H1 (cell line): ENCODE measurements at regions not wholly inside any gene's neighbourhood (a gene's known extent, or its start where the extent isn't known, plus 50 kb on each side); places are given as distances from the start of the nearest gene placed in this dataset.

ENCODE experiments used
- CTCF ChIA-PET: fragments of 300-600 bp; sonication (Branson Sonifier 250); formaldehyde crosslinking; loops from one replicate; lab custom pipeline; 2021; ENCODE audit not compliant: partially characterized antibody; lab: Charles Lee
- POLR2A ChIA-PET: fragments of 300-600 bp; sonication (Branson Sonifier 250); formaldehyde crosslinking; loops from one replicate; lab custom pipeline; 2021; ENCODE audit warnings: inconsistent platforms; ENCODE audit not compliant: partially characterized antibody; lab: Charles Lee
- DNase-seq, 2 experiments: peaks; one replicate each; pipeline versions ENCODE4 v3.0.0 to v3.0.0-alpha.2; 2010 to 2022; ENCODE audit warnings: low spot score in 2 of 2, low read depth in 1 of 2, mixed read lengths in 1 of 2
- FAIRE-seq: peaks from 2 replicates; lab custom pipeline; 2011; peaks lifted over from hg19 to GRCh38; lab: Jason Lieb, UNC
- H2AFZ ChIP-seq: 2 replicates; pipeline ENCODE4 v1.8.1; 2012; ENCODE audit warnings: low read length, inconsistent platforms
- H2AK5ac ChIP-seq: 2 replicates; pipeline ENCODE4 v1.6.1; 2013; ENCODE audit warnings: low read depth, low read length
- H2BK120ac ChIP-seq: replicated peaks from 2 replicates; pipeline ENCODE3; 2013; ENCODE audit warnings: low read depth, low read length, inconsistent platforms
- H2BK12ac ChIP-seq: 2 replicates; pipeline ENCODE4 v1.6.1; 2013; ENCODE audit warnings: low read depth, low read length
- H2BK15ac ChIP-seq: 2 replicates; pipeline ENCODE4 v1.6.1; 2013; ENCODE audit warnings: low read length
- H2BK20ac ChIP-seq: 2 replicates; pipeline ENCODE4 v1.6.1; 2013; ENCODE audit warnings: low read length
- H2BK5ac ChIP-seq: 2 replicates; pipeline ENCODE4 v1.6.1; 2013; ENCODE audit warnings: low read depth, low read length
- H3K14ac ChIP-seq: 2 replicates; pipeline ENCODE4 v1.6.1; 2013; ENCODE audit warnings: inconsistent platforms; ENCODE audit not compliant: insufficient read length
- H3K18ac ChIP-seq: 2 replicates; pipeline ENCODE4 v1.6.1; 2013; ENCODE audit warnings: low read length; ENCODE audit errors: extremely low read depth
- H3K23ac ChIP-seq: 2 replicates; pipeline ENCODE4 v1.6.1; 2013; ENCODE audit warnings: inconsistent platforms; ENCODE audit not compliant: insufficient read length
- H3K23me2 ChIP-seq: 2 replicates; pipeline ENCODE4 v1.6.1; 2013; ENCODE audit warnings: low read depth, low read length
- H3K27ac ChIP-seq: 2 replicates; pipeline ENCODE4 v1.6.1; 2011; ENCODE audit warnings: low read depth, low read length, inconsistent platforms
- H3K27me3 ChIP-seq, 4 experiments: replicated peaks in 1 of 4; 1 replicate in 1 of 4; 2 replicates in 3 of 4; pipeline versions ENCODE4 v1.6.1 to v1.8.1; 2011 to 2013; ENCODE audit warnings: low read length in 3 of 4, mild to moderate bottlenecking in 3 of 4, inconsistent platforms in 2 of 4, mixed read lengths in 2 of 4, moderate library complexity in 1 of 4; ENCODE audit not compliant: control insufficient read depth in 3 of 4, insufficient read depth in 3 of 4; ENCODE audit errors: extremely low read depth in 1 of 4
- H3K36me3 ChIP-seq, 4 experiments: 2 replicates each; pipeline versions ENCODE4 v1.6.1 to v1.8.1; 2011 to 2013; ENCODE audit warnings: mild to moderate bottlenecking in 4 of 4, low read length in 3 of 4, moderate library complexity in 2 of 4, control low read depth in 1 of 4, inconsistent platforms in 1 of 4; ENCODE audit not compliant: insufficient read depth in 4 of 4, control insufficient read depth in 2 of 4
- H3K4ac ChIP-seq: replicated peaks from 2 replicates; pipeline ENCODE3; 2013; ENCODE audit warnings: low read length, low read depth, mixed read lengths, inconsistent platforms; ENCODE audit not compliant: insufficient read length
- H3K4me1 ChIP-seq, 4 experiments: replicated peaks in 1 of 4; 1 replicate in 1 of 4; 2 replicates in 3 of 4; pipeline versions ENCODE4 v1.6.1 to v1.8.1; 2011 to 2013; ENCODE audit warnings: low read length in 3 of 4, inconsistent platforms in 2 of 4, mixed read lengths in 1 of 4; ENCODE audit not compliant: insufficient read depth in 4 of 4, control insufficient read depth in 3 of 4
- H3K4me2 ChIP-seq, 2 experiments: 2 replicates each; pipeline versions ENCODE4 v1.6.1 to v1.8.1; 2011 to 2013; ENCODE audit warnings: low read depth in 2 of 2, low read length in 2 of 2, control low read depth in 1 of 2, inconsistent platforms in 1 of 2, mild to moderate bottlenecking in 1 of 2; ENCODE audit not compliant: insufficient read depth in 1 of 2
- H3K4me3 ChIP-seq, 4 experiments: fragments of 200-600, 300-600 bp in 1 of 4; sonication (generic), shearing (Covaris generic), sonication (Bioruptor Twin) in 1 of 4; 2 replicates each; pipeline versions ENCODE4 v1.5.1 to v1.8.1; 2011 to 2016; ENCODE audit warnings: low read length in 4 of 4, low read depth in 3 of 4, control low read depth in 2 of 4, inconsistent platforms in 2 of 4, mild to moderate bottlenecking in 2 of 4, mixed read lengths in 1 of 4, moderate library complexity in 1 of 4; ENCODE audit not compliant: insufficient read depth in 2 of 4; ENCODE audit errors: extremely low read depth in 1 of 4
- H3K56ac ChIP-seq: replicated peaks from 2 replicates; pipeline ENCODE3; 2013; ENCODE audit warnings: low read depth, mild to moderate bottlenecking, mixed read lengths, low read length, inconsistent platforms; ENCODE audit not compliant: insufficient read length
- H3K79me1 ChIP-seq: 2 replicates; pipeline ENCODE4 v1.6.1; 2013; ENCODE audit warnings: low read depth, low read length, control low read depth
- H3K79me2 ChIP-seq, 2 experiments: 2 replicates each; pipeline versions ENCODE4 v1.6.1 to v1.8.1; 2012 to 2013; ENCODE audit warnings: low read length in 2 of 2, mild to moderate bottlenecking in 2 of 2, inconsistent platforms in 1 of 2; ENCODE audit not compliant: insufficient read depth in 2 of 2, control insufficient read depth in 1 of 2
- H3K9ac ChIP-seq, 4 experiments: replicated peaks in 1 of 4; 1 replicate in 1 of 4; 2 replicates in 3 of 4; pipeline versions ENCODE4 v1.6.1 to v1.8.1; 2011 to 2013; ENCODE audit warnings: low read depth in 3 of 4, low read length in 3 of 4, control low read depth in 2 of 4, mild to moderate bottlenecking in 2 of 4, moderate library complexity in 2 of 4, inconsistent platforms in 1 of 4; ENCODE audit errors: extremely low read depth in 1 of 4
- H3K9me3 ChIP-seq, 2 experiments: 2 replicates each; pipeline versions ENCODE4 v1.6.1 to v1.8.1; 2012 to 2013; ENCODE audit warnings: mild to moderate bottlenecking in 2 of 2, moderate library complexity in 2 of 2, control low read depth in 1 of 2, inconsistent platforms in 1 of 2, low read depth in 1 of 2, low read length in 1 of 2, mixed read lengths in 1 of 2; ENCODE audit not compliant: insufficient read depth in 2 of 2
- H4K20me1 ChIP-seq, 2 experiments: replicated peaks in 1 of 2; 2 replicates each; pipeline versions ENCODE3 to v1.8.1; 2011 to 2013; ENCODE audit warnings: inconsistent platforms in 2 of 2, low read length in 2 of 2, mild to moderate bottlenecking in 1 of 2; ENCODE audit not compliant: insufficient read depth in 2 of 2, control insufficient read depth in 1 of 2
- H4K5ac ChIP-seq: 2 replicates; pipeline ENCODE4 v1.6.1; 2013; ENCODE audit warnings: low read length, low read depth, mixed read lengths, inconsistent platforms; ENCODE audit not compliant: insufficient read length
- H4K8ac ChIP-seq: 2 replicates; pipeline ENCODE4 v1.8.0; 2013; ENCODE audit warnings: mild to moderate bottlenecking, moderate library complexity, low read length, inconsistent platforms; ENCODE audit not compliant: insufficient read depth; ENCODE audit errors: extremely low read depth
- H4K91ac ChIP-seq: replicated peaks from 2 replicates; pipeline ENCODE3; 2013; ENCODE audit warnings: low read length, mixed read lengths, inconsistent platforms; ENCODE audit not compliant: insufficient read length
- JUND ChIP-seq: IDR thresholded peaks from 2 replicates; pipeline ENCODE4 v1.6.1; 2011; ENCODE audit warnings: mild to moderate bottlenecking, improper control_type of control experiment, low read length
- WGBS, 2 experiments: shearing (Covaris generic) in 1 of 2; methylation state at CpG; one replicate each; pipeline versions ENCODE4 v1.1.6 to v1.1.7; 2013 to 2015; ENCODE audit warnings: low lambda C conversion rate in 2 of 2, mixed read lengths in 2 of 2, inconsistent platforms in 1 of 2, low coverage in 1 of 2, missing lambda C conversion rate in 1 of 2; ENCODE audit not compliant: insufficient replicate concordance in 2 of 2, insufficient coverage in 1 of 2, insufficient read length in 1 of 2; ENCODE audit errors: extremely low coverage in 1 of 2, missing lambda C conversion rate in 1 of 2; 5-methylcytosine and 5-hydroxymethylcytosine counted together

DNA sequence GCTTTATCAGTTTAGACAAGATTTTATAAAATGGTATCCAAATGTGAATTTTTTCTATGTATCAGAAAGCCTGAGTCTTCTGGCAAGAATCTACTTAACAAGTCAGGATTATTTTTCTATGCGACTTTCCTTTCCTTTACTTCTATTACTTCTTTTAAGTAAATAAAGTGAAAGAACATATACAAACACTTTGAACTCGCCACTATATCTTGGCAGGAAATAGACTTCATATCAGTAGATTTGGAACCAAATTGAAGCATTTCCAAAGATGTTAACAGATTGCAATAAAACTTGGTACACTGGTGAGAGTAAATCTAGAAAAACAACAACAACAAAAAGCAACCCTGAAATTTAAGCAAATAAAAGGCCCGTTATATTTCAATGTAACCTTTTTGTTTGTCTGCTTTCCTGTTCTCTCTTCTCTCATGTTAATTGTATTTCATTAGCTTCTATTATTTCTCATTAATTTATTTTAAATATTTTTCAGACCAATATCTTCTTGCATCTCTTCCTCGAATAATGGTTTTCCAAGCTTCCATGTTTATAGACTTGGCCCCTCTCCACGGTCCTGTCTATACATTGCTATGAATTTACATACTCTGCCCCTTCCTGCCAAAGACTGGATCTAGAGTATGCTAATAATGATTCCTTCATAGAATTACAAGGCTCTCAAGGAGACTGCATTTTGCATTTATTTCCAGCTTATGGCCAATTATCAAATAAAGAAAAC lies 843.6 kb downstream of the ADGRL2 start:
- Histone ChIP-seq H3K9me3 (no peaks in the 10 kb centered on the region), H3K4me3 (no peak overlapping the region), H4K91ac (no peak overlapping the region), H2BK15ac (no peak overlapping the region), H4K20me1 (no peaks in the 10 kb centered on the region), H3K27ac (no peak overlapping the region), H3K79me2 (no peaks in the 10 kb centered on the region), H3K9ac (no peak overlapping the region), H3K14ac (no peak overlapping the region), H3K56ac (no peak overlapping the region), H2AFZ (no peak overlapping the region), H2BK12ac (no peak overlapping the region), H2BK5ac (no peak overlapping the region), H4K5ac (no peak overlapping the region), H3K4ac (no peak overlapping the region), H3K23me2 (no peaks in the 10 kb centered on the region), H3K27me3 (no peaks in the 10 kb centered on the region), H2BK20ac (no peak overlapping the region), H2AK5ac (no peak overlapping the region), H3K79me1 (no peaks in the 10 kb centered on the region), H3K36me3 (no peaks in the 10 kb centered on the region), H3K23ac (no peak overlapping the region), H3K4me1 (peaks cover 0 to 4% (median 0%) of the 10 kb centered on the region in 4 experiments; a peak in 3 of 7 replicates), H3K18ac (no peak overlapping the region), H4K8ac (no peak overlapping the region), H2BK120ac (no peak overlapping the region), H3K4me2 (no peak overlapping the region)
- 91% methylated on average over 5 of the region's 5 CpGs; no CpG with 5 or more reads in 1 of the 2 experiments for WGBS, 2 experiments
- POLR2A ChIA-PET: no interaction called here
- no peak for FAIRE-seq
- TF ChIP-seq JUND: no peak
- CTCF ChIA-PET: interaction anchor here (0.6 to 1.5 kb wide), 3 partner anchors 16 to 337 kb away, joined by 4 read pairs; no protein-coding TSS in a partner anchor
- DNase-seq: no peak
